NCI-H1105 treated with DMSO at 0.1 percent for 48 hours (cell line): ENCODE measurements at regions not wholly inside any gene's neighbourhood (a gene's known extent, or its start where the extent isn't known, plus 50 kb on each side); places are given as distances from the start of the nearest gene placed in this dataset.
"Not testable (repeated sequence)": the region's sequence is repeated elsewhere in the genome, so short reads cannot be mapped to it uniquely, and the experiment has no call there.

Experiments
- DNase-seq: peaks from one replicate; lab custom pipeline; 2025; lab: John Stamatoyannopoulos, UW

DNA sequence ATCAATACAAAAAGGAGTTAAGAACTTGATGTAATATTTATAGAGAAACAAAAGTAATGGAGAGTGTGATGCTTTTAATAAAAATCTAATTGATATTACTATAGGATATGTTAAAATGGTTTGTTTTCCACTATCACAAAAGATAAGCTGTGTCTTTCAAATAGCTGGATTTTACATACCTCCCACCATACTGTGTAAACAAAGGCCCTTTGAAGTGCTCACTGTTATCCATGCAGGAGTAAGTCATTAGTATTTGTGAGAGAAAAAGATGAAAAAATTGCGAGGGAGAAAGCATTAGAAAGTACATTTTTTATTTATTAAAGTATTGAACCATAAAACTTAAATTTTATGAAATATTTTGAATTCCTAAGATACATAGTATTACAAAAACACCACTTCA lies 733.0 kb downstream of the GRIK2 start:
- no peak for DNase-seq

DNA sequence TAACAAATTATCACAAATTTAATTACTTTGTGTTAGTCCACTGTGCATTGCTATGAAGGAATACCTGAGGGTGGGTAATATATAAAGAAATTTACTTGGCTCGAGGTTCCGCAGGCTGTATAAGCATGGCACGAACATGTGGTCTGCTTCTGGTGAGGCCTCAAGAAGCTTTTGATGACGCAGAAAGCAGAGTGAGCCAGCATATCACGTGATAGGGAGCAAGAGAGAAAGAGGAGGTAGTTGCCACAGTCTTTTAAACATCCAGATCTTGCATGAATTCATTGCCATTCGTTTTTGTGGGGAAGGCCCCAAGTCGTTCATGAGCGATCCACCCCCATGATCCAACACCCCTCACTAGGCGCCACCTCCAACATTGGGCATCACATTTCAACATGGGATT lies 733.7 kb downstream of the GRIK2 start:
- no peak for DNase-seq

DNA sequence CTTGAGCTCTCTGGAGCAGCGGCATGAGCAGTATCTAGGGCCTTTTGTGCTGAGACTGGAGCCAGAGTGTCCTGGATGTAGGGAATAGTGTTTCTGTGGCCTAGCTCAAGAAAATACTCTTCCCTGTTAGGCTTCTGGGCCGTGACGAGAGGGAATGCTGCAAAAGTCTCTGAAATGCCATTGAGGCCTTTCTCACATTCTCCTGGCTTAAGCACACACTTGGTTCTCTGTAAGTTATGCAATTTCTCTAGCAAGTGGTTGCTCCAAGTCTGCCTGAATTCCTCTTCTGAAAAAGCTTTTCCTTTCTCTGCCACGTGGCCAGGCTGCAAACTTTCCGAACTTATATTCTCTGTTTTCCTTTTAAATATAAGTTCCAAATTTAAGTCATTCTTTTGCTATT lies 744.4 kb downstream of the GRIK2 start:
- DNase-seq = no peak

DNA sequence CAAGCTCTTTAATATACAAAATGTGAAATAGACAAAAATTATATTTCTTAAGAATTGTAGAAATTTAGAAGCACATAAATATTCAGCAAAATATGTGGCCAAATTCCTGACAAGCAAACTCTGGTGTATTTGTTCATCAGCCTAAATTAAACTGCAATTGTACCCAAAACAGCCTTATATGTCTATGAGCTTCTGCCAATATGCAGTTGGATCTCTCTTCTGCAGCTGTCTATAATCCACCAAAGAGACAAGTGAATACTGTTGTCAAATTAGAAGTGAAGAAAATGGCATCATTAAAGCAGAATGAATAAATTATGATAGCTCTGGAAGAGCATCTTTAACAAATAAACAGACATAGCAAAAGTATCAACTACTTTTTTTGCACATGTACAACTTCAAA lies 755.7 kb downstream of the GRIK2 start:
- peak; percentile 35 for DNase-seq

DNA sequence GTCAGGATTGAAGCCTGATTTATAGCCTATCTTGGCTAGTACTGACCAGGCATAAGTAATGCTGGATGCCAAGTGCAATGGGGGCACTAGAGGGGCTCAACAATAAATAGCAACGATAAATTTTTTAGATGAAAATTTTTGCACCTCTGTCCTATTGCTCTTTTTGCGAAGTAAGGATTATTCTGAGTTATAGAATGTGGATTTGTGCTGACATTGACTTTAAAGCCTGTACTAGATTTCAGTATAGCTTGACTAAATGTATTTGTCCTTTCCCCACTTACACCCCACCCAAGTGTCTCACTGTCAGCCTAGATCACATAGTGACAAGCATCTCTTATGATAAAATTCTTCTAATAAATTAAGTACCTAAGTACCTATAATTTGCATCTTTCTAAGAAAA lies 757.0 kb downstream of the GRIK2 start:
- peak; percentile 52 for DNase-seq

DNA sequence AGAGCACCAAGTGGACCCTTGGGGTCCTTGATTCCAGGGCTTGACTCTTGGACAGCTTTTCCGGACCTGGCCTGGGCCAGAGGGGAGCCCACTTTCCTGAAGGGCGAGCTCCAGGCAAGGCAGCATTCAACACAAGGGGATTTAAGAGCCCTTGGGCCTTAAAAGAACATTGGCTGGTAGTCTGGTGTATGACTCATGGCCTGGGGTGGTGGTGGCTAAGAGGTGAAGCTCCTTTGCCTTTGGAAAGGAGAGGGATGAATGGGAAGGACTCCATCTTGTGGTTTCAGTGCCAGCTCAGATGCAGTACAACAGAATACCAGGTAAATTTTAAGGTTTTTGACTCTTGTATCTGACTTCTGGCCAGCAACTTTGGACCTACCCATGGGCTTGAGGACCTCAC lies 760.7 kb downstream of the GRIK2 start:
- no peak for DNase-seq

DNA sequence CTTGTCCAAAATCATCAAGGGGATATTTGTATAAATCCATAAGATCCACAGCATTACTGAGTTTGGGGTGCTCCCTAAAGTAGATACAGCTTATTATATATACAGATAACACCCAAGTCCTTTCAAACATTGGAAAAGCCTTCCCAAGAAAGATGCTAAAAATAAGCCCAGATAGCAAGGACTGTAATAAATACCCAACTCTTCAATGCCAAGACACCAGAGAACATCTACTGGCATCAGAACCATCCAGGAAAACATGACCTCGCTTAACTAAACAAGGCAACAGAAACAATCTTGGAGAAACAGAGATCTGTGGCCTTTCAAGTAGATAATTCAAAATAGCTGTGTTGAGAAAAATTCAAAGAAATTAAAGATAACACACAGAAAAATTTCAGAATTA lies 761.4 kb downstream of the GRIK2 start:
- DNase-seq = no peak

DNA sequence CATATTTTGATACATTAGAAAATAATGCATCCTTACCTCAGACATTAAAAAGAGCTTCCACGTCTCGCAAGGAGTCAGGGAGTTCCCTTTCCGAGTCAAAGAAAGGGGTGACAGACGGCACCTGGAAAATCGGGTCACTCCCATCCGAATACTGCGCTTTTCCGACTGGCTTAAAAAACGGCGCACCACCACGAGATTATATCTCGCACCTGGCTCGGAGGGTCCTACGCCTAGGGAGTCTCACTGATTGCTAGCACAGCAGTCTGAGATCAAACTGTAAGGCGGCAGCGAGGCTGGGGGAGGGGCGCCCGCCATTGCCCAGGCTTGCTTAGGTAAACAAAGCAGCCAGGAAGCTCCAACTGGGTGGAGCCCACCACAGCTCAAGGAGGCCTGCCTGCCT lies 776.3 kb downstream of the GRIK2 start:
- DNase-seq = not testable (repeated sequence)

DNA sequence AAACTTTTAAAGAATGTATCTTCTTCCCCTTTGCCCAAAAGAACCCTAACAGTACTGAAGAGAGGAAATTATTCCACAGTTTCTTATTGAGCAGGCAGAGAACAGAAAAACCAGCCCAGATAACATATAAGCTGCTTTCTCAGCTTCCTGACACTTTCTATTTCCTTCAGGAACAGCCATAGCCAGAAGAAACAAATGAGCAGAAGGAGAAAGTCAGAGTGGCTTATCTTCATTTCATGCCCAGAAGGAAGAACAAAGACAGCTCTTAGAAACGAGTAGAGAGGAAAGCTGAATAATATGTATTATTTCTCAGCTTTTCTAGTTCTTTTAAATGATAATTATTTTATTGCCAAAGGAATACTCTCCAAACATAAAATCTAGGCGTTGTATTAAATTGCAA lies 793.7 kb downstream of the GRIK2 start:
- no peak for DNase-seq

DNA sequence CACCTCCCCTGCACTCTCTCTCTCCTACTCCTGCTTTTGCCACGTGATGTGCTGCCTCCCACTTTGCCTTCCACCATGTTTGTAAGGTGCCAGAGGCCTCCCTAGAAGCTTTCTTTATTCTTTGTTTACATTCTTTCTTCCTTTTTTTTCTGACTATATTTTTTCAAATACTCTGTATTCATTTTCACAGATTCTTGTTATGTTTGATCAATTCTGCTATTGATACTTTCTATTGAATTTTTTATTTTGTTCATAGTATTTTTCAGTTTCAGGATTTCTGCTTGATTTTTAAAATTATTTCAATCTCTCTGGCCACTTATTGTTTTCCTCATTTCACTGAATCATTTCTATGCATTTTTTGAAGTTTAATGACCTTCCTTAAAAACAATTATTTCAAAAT lies 801.8 kb downstream of the GRIK2 start:
- DNase-seq = no peak

DNA sequence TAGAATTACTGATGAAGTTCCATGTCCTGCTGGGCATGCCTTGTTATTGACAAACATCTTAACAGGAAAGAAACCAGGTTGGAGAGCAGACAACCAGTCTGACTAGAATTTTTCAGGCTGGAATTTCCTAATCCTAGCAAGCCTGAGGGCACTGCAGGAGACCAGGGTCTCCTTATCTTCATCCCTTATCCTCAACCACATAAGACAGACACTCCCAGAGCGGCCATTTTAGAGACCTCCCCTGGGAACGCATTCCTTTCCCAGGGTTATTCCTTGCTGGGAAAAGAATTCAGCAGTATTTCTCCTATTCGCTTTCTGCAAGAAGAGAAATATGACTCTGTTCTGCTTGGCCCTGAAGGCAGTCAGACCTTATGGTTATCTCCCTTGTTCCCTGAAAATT lies 803.7 kb downstream of the GRIK2 start:
- no peak for DNase-seq

DNA sequence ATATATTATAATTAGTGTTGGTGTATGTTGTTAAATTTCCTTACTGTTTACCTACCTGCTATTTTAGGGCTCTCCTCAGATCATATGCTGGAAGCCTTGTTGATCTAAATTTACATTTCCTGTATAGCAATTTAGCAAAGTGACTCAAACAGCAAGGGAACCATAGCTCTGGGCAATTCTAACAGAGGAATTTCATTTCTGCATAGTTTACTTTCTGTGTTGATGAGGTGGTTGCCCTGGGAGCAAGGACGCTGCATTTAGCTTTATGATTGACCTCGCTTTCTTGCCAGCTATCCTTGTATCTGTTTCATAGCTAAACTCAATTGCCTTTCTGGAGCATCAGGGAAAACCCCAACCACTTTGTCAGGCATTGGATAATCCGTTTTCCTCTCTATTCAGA lies 810.8 kb downstream of the GRIK2 start:
- DNase-seq = no peak

DNA sequence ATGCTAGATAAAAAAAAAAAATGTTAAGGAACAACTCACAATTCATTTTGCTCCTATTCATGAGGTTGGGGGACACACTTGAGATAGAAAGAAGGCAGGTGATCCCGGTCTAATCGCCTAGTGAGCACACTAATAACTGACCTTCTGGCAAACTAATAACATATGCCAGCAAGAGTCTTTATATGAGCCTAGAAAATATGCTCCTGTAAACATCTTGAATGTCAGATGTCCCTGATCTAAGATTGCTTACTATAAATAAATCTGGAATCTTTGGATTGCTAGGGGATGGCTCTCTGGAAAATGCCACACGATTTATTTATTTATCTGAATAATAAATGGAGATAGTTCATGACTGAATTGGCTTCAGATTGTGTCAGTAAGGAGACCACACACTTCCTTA lies 821.9 kb downstream of the GRIK2 start:
- no peak for DNase-seq

DNA sequence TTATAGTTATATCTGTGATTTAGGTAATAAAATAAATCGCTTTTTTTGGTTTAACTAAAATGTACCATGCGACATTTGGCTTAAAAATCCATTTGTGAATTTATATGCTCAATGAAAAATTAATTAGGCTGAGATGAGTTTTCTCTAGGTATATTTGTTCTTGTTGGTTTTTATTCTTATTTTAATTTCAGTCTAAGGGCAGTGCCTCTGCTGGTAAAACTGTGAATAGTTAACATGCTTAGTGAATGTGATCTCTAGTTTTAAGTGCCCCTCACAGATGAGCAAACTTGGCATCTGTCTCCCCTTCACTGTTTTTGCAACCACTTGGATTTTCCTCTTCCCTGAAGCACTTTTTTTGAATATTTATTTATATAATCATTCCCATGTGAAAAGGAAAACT lies 822.7 kb downstream of the GRIK2 start:
- no peak for DNase-seq

DNA sequence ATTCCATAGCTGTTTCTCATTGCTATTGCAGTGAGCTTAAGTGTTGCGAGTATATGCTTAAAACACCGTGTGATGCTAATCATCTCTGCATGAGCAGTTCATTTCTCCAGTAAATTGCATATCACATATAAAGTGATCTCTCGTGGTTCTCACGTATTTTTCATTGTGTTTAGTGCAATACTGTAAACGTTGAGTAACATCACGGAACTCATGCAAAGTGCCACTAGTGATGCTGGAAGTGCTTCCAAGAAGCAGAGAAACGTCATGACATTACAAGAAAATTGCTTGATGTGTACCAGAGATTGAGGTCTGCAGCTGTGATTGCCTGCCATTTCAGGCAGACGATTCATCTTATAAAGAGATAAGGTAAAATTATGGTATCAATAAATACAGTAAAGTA lies 830.4 kb downstream of the GRIK2 start:
- no peak for DNase-seq

DNA sequence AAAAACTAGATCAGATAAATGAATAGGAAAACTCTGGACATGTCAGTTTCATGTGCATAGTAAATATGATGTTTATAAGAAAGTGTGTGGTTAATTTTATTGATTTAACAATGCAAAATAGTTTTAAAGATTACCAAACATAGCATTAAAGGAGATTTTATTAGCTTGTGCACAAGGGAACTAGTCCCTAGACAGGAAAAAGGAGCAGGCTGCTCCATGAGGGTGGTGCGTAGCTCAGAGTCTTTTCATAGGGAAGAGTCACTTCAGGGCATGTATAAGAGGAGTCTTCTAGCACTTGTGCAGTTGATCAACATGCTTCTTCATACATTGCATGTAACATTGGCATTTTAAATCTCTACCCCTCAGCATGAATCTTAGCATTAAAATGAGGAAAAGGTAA lies 835.8 kb downstream of the GRIK2 start:
- DNase-seq = no peak
